SU-DHL-6 (cell line): ENCODE measurements at regions not wholly inside any gene's neighbourhood (a gene's known extent, or its start where the extent isn't known, plus 50 kb on each side); places are given as distances from the start of the nearest gene placed in this dataset.

Source experiments
- EZH2phosphoT487 ChIP-seq: fragments of 200-600 bp; sonication (generic), shearing (Covaris generic); conservative IDR thresholded peaks from 2 replicates; pipeline ENCODE4 v1.6.1; 2018; ENCODE audit warnings: mild to moderate bottlenecking, antibody characterized with exemption, low read length, moderate library complexity, mixed read lengths
- TF ChIP-seq, protein P1 (sequence below): fragments of 200-600 bp; sonication (generic); IDR thresholded peaks from one replicate; pipeline ENCODE4 v1.5.1; 2017; ENCODE audit warnings: antibody characterized with exemption, mild to moderate bottlenecking, low read length, moderate library complexity; ENCODE audit not compliant: insufficient read depth, poor library complexity, severe bottlenecking

DNA sequence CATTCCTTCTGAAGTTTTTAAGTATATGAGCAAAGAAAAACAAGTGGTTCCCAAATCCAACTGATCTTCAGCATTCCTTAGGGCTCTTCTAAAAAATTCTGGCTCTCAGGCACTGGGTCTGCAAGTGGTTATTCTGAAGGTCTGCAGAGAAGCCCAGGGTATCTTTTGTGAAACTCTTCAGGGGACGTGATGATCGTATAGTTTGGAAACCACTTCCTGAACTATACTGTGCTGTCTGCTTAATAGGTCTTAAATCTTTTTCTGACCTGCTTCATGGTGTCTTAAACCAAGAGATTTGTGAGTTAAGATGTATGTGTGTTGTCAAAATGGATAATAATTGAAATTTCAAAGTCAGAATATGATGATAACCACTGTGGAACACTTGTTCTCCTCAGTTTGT, 115.5 kb downstream of the LHX9 start:
- TF ChIP-seq, protein P1, sequence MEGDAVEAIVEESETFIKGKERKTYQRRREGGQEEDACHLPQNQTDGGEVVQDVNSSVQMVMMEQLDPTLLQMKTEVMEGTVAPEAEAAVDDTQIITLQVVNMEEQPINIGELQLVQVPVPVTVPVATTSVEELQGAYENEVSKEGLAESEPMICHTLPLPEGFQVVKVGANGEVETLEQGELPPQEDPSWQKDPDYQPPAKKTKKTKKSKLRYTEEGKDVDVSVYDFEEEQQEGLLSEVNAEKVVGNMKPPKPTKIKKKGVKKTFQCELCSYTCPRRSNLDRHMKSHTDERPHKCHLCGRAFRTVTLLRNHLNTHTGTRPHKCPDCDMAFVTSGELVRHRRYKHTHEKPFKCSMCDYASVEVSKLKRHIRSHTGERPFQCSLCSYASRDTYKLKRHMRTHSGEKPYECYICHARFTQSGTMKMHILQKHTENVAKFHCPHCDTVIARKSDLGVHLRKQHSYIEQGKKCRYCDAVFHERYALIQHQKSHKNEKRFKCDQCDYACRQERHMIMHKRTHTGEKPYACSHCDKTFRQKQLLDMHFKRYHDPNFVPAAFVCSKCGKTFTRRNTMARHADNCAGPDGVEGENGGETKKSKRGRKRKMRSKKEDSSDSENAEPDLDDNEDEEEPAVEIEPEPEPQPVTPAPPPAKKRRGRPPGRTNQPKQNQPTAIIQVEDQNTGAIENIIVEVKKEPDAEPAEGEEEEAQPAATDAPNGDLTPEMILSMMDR: no peak
- no peak for TF ChIP-seq EZH2phosphoT487
